ENCODE measurements at regions not wholly inside any gene's neighbourhood (a gene's known extent, or its start where the extent isn't known, plus 50 kb on each side); places are given as distances from the start of the nearest gene placed in this dataset.

DNA sequence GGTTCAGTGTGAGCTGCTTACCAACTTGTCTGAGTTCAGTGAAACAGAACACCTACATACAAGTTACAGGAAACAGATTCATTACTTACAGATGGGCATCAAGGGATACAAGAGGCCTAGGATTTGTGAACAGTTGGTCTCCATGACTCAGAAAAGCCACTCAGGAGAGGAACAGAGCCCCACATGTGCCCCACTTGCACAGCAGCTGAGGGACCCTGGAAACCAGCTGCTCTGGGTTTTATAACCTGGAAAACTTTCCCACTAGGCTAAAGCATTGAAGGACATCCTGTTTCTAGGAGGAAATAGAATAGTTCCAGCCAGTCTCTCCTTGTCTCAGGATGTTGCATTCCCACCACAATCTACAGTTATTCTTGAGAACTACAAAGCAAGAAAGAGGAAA is 530.0 kb downstream of the ZNF804A start:
- H3K27ac Mint-ChIP-seq (ENCODE audit: unreplicated experiment) = no peak overlapping the region
- H3K27ac ChIP-seq (ENCODE audit: low read depth, low read length) = no peak overlapping the region
- no peak overlapping the region for H3K4me3 Mint-ChIP-seq (ENCODE audit: unreplicated experiment)

GRCh38 chr2:185128996-185129395 is 530.7 kb downstream of the ZNF804A start:
- Histone ChIP-seq H3K27me3 (ENCODE audit: insufficient read depth, low read length) (no peaks in the 10 kb centered on the region), H3K9ac (ENCODE audit: low read length) (no peak overlapping the region), H2AFZ (ENCODE audit: low read depth, low read length) (no peak overlapping the region), H3K27ac (ENCODE audit: low read depth, low read length) (no peak overlapping the region), H3K9me3 (ENCODE audit: insufficient read depth, low read depth, low read length) (no peaks in the 10 kb centered on the region), H3K4me3 (ENCODE audit: insufficient read depth, low read depth, low read length) (no peak overlapping the region), H3K4me2 (ENCODE audit: low read length) (no peak overlapping the region), H4K20me1 (ENCODE audit: insufficient read depth, low read length) (no peaks in the 10 kb centered on the region), H3K36me3 (ENCODE audit: insufficient read depth, low read length) (no peaks in the 10 kb centered on the region), H3K79me2 (ENCODE audit: insufficient read depth, low read length) (no peaks in the 10 kb centered on the region), H3K4me1 (ENCODE audit: insufficient read depth, low read length) (no peaks in the 10 kb centered on the region)
- H3K4me1 Mint-ChIP-seq (ENCODE audit: low read depth, unreplicated experiment) = no peaks in the 10 kb centered on the region
- TF ChIP-seq, protein P1, sequence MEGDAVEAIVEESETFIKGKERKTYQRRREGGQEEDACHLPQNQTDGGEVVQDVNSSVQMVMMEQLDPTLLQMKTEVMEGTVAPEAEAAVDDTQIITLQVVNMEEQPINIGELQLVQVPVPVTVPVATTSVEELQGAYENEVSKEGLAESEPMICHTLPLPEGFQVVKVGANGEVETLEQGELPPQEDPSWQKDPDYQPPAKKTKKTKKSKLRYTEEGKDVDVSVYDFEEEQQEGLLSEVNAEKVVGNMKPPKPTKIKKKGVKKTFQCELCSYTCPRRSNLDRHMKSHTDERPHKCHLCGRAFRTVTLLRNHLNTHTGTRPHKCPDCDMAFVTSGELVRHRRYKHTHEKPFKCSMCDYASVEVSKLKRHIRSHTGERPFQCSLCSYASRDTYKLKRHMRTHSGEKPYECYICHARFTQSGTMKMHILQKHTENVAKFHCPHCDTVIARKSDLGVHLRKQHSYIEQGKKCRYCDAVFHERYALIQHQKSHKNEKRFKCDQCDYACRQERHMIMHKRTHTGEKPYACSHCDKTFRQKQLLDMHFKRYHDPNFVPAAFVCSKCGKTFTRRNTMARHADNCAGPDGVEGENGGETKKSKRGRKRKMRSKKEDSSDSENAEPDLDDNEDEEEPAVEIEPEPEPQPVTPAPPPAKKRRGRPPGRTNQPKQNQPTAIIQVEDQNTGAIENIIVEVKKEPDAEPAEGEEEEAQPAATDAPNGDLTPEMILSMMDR (IDR thresholded peaks at IDR 0.05; ENCODE audit: insufficient read depth, low read depth, low read length) = no peak
- TF ChIP-seq EZH2 (IDR thresholded peaks at IDR 0.05; ENCODE audit: insufficient read depth, low read length) = no peak
- peaks cover 1% of the 10 kb centered on the region for H3K9me3 Mint-ChIP-seq (ENCODE audit: unreplicated experiment)
- no peak overlapping the region for H3K27ac Mint-ChIP-seq (ENCODE audit: unreplicated experiment)
- H3K27me3 Mint-ChIP-seq (ENCODE audit: low read depth, unreplicated experiment) = no peaks in the 10 kb centered on the region
- H3K4me3 Mint-ChIP-seq (ENCODE audit: unreplicated experiment) = no peak overlapping the region
- DNase-seq (ENCODE audit: low read depth) (no peak), FAIRE-seq (no peak)
- no peaks in the 10 kb centered on the region for H3K36me3 Mint-ChIP-seq (ENCODE audit: low read depth, unreplicated experiment)

More for the DNA sequence above, 530.0 kb downstream of the ZNF804A start:
- no peaks in the 10 kb centered on the region for H4K20me1 ChIP-seq (ENCODE audit: insufficient read depth, low read length)
- no peaks in the 10 kb centered on the region for H3K9me3 ChIP-seq (ENCODE audit: insufficient read depth, low read depth, low read length)
- H3K4me1 ChIP-seq (ENCODE audit: insufficient read depth, low read length) = no peaks in the 10 kb centered on the region
- Mint-ChIP-seq H3K36me3 (ENCODE audit: low read depth, unreplicated experiment) (no peaks in the 10 kb centered on the region), H3K4me1 (ENCODE audit: low read depth, unreplicated experiment) (no peaks in the 10 kb centered on the region), H3K9me3 (ENCODE audit: unreplicated experiment) (peaks cover under 1% of the 10 kb centered on the region), H3K27me3 (ENCODE audit: low read depth, unreplicated experiment) (no peaks in the 10 kb centered on the region)
- no peak for TF ChIP-seq EZH2 (IDR thresholded peaks at IDR 0.05; ENCODE audit: insufficient read depth, low read length)
- no peak overlapping the region for H3K9ac ChIP-seq (ENCODE audit: low read length)
- H3K4me2 ChIP-seq (ENCODE audit: low read length) = no peak overlapping the region
- no peak overlapping the region for H2AFZ ChIP-seq (ENCODE audit: low read depth, low read length)
- no peak overlapping the region for H3K4me3 ChIP-seq (ENCODE audit: insufficient read depth, low read depth, low read length)
- H3K36me3 ChIP-seq (ENCODE audit: insufficient read depth, low read length) = no peaks in the 10 kb centered on the region
- DNase-seq (ENCODE audit: low read depth) = no peak
- H3K79me2 ChIP-seq (ENCODE audit: insufficient read depth, low read length) = no peaks in the 10 kb centered on the region
- H3K27me3 ChIP-seq (ENCODE audit: insufficient read depth, low read length) = no peaks in the 10 kb centered on the region
- FAIRE-seq = no peak

- H3K36me3 ChIP-seq (ENCODE audit: insufficient read depth, low read length) = no peaks in the 10 kb centered on the region
- Mint-ChIP-seq H3K4me1 (ENCODE audit: low read depth, unreplicated experiment) (no peaks in the 10 kb centered on the region), H3K4me3 (ENCODE audit: unreplicated experiment) (no peak overlapping the region), H3K36me3 (ENCODE audit: low read depth, unreplicated experiment) (no peaks in the 10 kb centered on the region), H3K27ac (ENCODE audit: unreplicated experiment) (no peak overlapping the region), H3K9me3 (ENCODE audit: unreplicated experiment) (peaks cover 1% of the 10 kb centered on the region), H3K27me3 (ENCODE audit: low read depth, unreplicated experiment) (no peaks in the 10 kb centered on the region)
- H3K27me3 ChIP-seq (ENCODE audit: insufficient read depth, low read length) = no peaks in the 10 kb centered on the region
- H3K9me3 ChIP-seq (ENCODE audit: insufficient read depth, low read depth, low read length) = no peaks in the 10 kb centered on the region
- DNase-seq (ENCODE audit: low read depth) (no peak), FAIRE-seq (no peak)
- no peaks in the 10 kb centered on the region for H3K79me2 ChIP-seq (ENCODE audit: insufficient read depth, low read length)
- no peaks in the 10 kb centered on the region for H4K20me1 ChIP-seq (ENCODE audit: insufficient read depth, low read length)
- H3K4me3 ChIP-seq (ENCODE audit: insufficient read depth, low read depth, low read length) = no peak overlapping the region
- no peaks in the 10 kb centered on the region for H3K4me1 ChIP-seq (ENCODE audit: insufficient read depth, low read length)
- H3K9ac ChIP-seq (ENCODE audit: low read length) = no peak overlapping the region
- no peak overlapping the region for H3K4me2 ChIP-seq (ENCODE audit: low read length)
- TF ChIP-seq EZH2 (IDR thresholded peaks at IDR 0.05; ENCODE audit: insufficient read depth, low read length) = no peak
- TF ChIP-seq, protein P1 (IDR thresholded peaks at IDR 0.05; ENCODE audit: insufficient read depth, low read depth, low read length) = no peak
- H2AFZ ChIP-seq (ENCODE audit: low read depth, low read length) = no peak overlapping the region
- no peak overlapping the region for H3K27ac ChIP-seq (ENCODE audit: low read depth, low read length)
Observed at GRCh38 chr2:185130685-185131084, 532.4 kb downstream of the ZNF804A start.
